H9 (cell line): ENCODE measurements at regions not wholly inside any gene's neighbourhood (a gene's known extent, or its start where the extent isn't known, plus 50 kb on each side); places are given as distances from the start of the nearest gene placed in this dataset.
A peak's percentile ranks its signal among the peaks of the same experiment; 100 is the strongest.

Experiments used
- DNase-seq: peaks from one replicate; pipeline ENCODE4 v3.0.0-alpha.2; 2017
- H2AFZ ChIP-seq: one replicate; pipeline ENCODE4 v1.6.1; 2013; ENCODE audit warnings: mild to moderate bottlenecking, low read length, control low read depth, moderate library complexity
- H2AK5ac ChIP-seq: 2 replicates; pipeline ENCODE4 v1.6.1; 2013; ENCODE audit warnings: low read length, control low read depth, mixed read lengths; ENCODE audit not compliant: insufficient read length
- H2BK120ac ChIP-seq: one replicate; pipeline ENCODE4 v1.6.1; 2013; ENCODE audit warnings: low read depth, mild to moderate bottlenecking, low read length, control low read depth, inconsistent platforms; ENCODE audit not compliant: poor library complexity, severe bottlenecking
- H2BK12ac ChIP-seq: 2 replicates; pipeline ENCODE4 v1.6.1; 2013; ENCODE audit warnings: low read length, control low read depth, mixed read lengths, low read depth; ENCODE audit not compliant: insufficient read length
- H2BK15ac ChIP-seq: 2 replicates; pipeline ENCODE4 v1.6.1; 2013; ENCODE audit warnings: low read depth, low read length, control low read depth
- H2BK20ac ChIP-seq: one replicate; pipeline ENCODE4 v1.6.1; 2013; ENCODE audit warnings: low read depth, mild to moderate bottlenecking, low read length, control low read depth, inconsistent platforms; ENCODE audit not compliant: poor library complexity, severe bottlenecking
- H2BK5ac ChIP-seq: 2 replicates; pipeline ENCODE4 v1.6.1; 2013; ENCODE audit warnings: low read length, control low read depth, mixed read lengths; ENCODE audit not compliant: insufficient read length
- H3K14ac ChIP-seq: 2 replicates; pipeline ENCODE4 v1.6.1; 2013; ENCODE audit warnings: low read length, control low read depth; ENCODE audit not compliant: insufficient read depth
- H3K18ac ChIP-seq: 2 replicates; pipeline ENCODE4 v1.6.1; 2013; ENCODE audit warnings: low read depth, mild to moderate bottlenecking, mixed read lengths, low read length, control low read depth; ENCODE audit not compliant: insufficient read length
- H3K23ac ChIP-seq: 2 replicates; pipeline ENCODE4 v1.6.1; 2013; ENCODE audit warnings: low read length, control low read depth, mixed read lengths, low read depth; ENCODE audit not compliant: insufficient read length
- H3K23me2 ChIP-seq: 2 replicates; pipeline ENCODE4 v1.6.1; 2013; ENCODE audit warnings: low read depth, mild to moderate bottlenecking, mixed read lengths, low read length, control low read depth; ENCODE audit not compliant: insufficient read length, poor library complexity, severe bottlenecking
- H3K27ac ChIP-seq: 2 replicates; pipeline ENCODE4 v1.5.1; 2013; ENCODE audit warnings: low read length, control low read depth, mixed read lengths, low read depth; ENCODE audit not compliant: insufficient read length
- H3K27me3 ChIP-seq: 2 replicates; pipeline ENCODE4 v1.6.1; 2013; ENCODE audit warnings: low read length, control low read depth, inconsistent platforms; ENCODE audit not compliant: insufficient read depth
- H3K4ac ChIP-seq: 2 replicates; pipeline ENCODE4 v1.6.1; 2013; ENCODE audit warnings: low read depth, mild to moderate bottlenecking, control low read depth, inconsistent platforms, low read length, moderate library complexity
- H3K4me1 ChIP-seq: 2 replicates; pipeline ENCODE4 v1.6.1; 2013; ENCODE audit warnings: low read length, control low read depth, inconsistent platforms; ENCODE audit not compliant: insufficient read depth
- H3K4me2 ChIP-seq: 2 replicates; pipeline ENCODE4 v1.6.1; 2013; ENCODE audit warnings: low read length, control low read depth, mixed read lengths; ENCODE audit not compliant: insufficient read length, insufficient read depth
- H3K56ac ChIP-seq: 2 replicates; pipeline ENCODE4 v1.6.1; 2013; ENCODE audit warnings: low read depth, mild to moderate bottlenecking, mixed read lengths, low read length, control low read depth; ENCODE audit not compliant: insufficient read length
- H3K79me1 ChIP-seq: 2 replicates; pipeline ENCODE4 v1.6.1; 2013; ENCODE audit warnings: low read depth, mild to moderate bottlenecking, moderate library complexity, low read length, control low read depth, inconsistent platforms; ENCODE audit not compliant: insufficient read depth, poor library complexity, severe bottlenecking
- H3K79me2 ChIP-seq: 2 replicates; pipeline ENCODE4 v1.6.1; 2013; ENCODE audit warnings: low read length, control low read depth, inconsistent platforms; ENCODE audit not compliant: insufficient read depth
- H3K9ac ChIP-seq: 2 replicates; pipeline ENCODE4 v1.6.1; 2013; ENCODE audit warnings: low read length, control low read depth, mixed read lengths; ENCODE audit not compliant: insufficient read length; ENCODE audit errors: extremely low read depth
- H3K9me3 ChIP-seq: one replicate; pipeline ENCODE4 v1.6.1; 2013; ENCODE audit warnings: low read depth, low read length, inconsistent platforms; ENCODE audit not compliant: control insufficient read depth
- H3T11ph ChIP-seq: one replicate; pipeline ENCODE4 v1.6.1; 2013; ENCODE audit warnings: mild to moderate bottlenecking, low read length, control low read depth, inconsistent platforms
- H4K20me1 ChIP-seq: one replicate; pipeline ENCODE4 v1.6.1; 2013; ENCODE audit not compliant: control insufficient read depth, insufficient read length, insufficient read depth
- H4K5ac ChIP-seq: 2 replicates; pipeline ENCODE4 v1.6.1; 2013; ENCODE audit warnings: low read depth, mild to moderate bottlenecking, mixed read lengths, low read length, control low read depth; ENCODE audit not compliant: insufficient read length
- H4K8ac ChIP-seq: replicated peaks from 2 replicates; pipeline ENCODE4 v1.6.1; 2013; ENCODE audit warnings: low read length, control low read depth, mixed read lengths, low read depth; ENCODE audit not compliant: insufficient read length
- H4K91ac ChIP-seq: 2 replicates; pipeline ENCODE4 v1.6.1; 2013; ENCODE audit warnings: low read depth, mild to moderate bottlenecking, moderate library complexity, mixed read lengths, low read length, control low read depth; ENCODE audit not compliant: insufficient read length
- H3K27ac Mint-ChIP-seq, 3 experiments: 2 replicates in 2 of 3; 3 replicates in 1 of 3; pipeline ENCODE4 v1.8.0; 2020 to 2021; ENCODE audit warnings: mixed read lengths in 3 of 3, mild to moderate bottlenecking in 1 of 3, moderate library complexity in 1 of 3
- H3K27me3 Mint-ChIP-seq: 2 replicates; pipeline ENCODE4 v1.8.0; 2021; ENCODE audit warnings: low read depth, mild to moderate bottlenecking, moderate library complexity, mixed read lengths
- H3K36me3 Mint-ChIP-seq, 3 experiments: 2 replicates in 2 of 3; 3 replicates in 1 of 3; pipeline ENCODE4 v1.8.0; 2020 to 2021; ENCODE audit warnings: low read depth in 3 of 3, mixed read lengths in 3 of 3; ENCODE audit not compliant: insufficient read depth in 1 of 3
- H3K4me1 Mint-ChIP-seq, 2 experiments: 2 replicates each; pipeline ENCODE4 v1.8.0; 2020; ENCODE audit warnings: mixed read lengths in 2 of 2
- H3K4me3 Mint-ChIP-seq, 2 experiments: 2 replicates in 1 of 2; 3 replicates in 1 of 2; pipeline ENCODE4 v1.8.0; 2020 to 2021; ENCODE audit warnings: mild to moderate bottlenecking in 2 of 2, mixed read lengths in 2 of 2, moderate library complexity in 1 of 2
- H3K9me3 Mint-ChIP-seq, 2 experiments: 2 replicates in 1 of 2; 3 replicates in 1 of 2; pipeline ENCODE4 v1.8.0; 2020; ENCODE audit warnings: mild to moderate bottlenecking in 2 of 2, mixed read lengths in 2 of 2, moderate library complexity in 1 of 2
- WGBS: extraction: QIAGEN DNeasy Blood & Tissue Kit; methylation state at CpG from one replicate; pipeline ENCODE4 v1.1.7; 2013; ENCODE audit warnings: missing lambda C conversion rate, low lambda C conversion rate, mixed read lengths; ENCODE audit not compliant: insufficient read length; ENCODE audit errors: extremely low coverage; 5-methylcytosine and 5-hydroxymethylcytosine counted together
- TF ChIP-seq, protein P1 (sequence below): fragments of 200-600 bp; sonication (generic); conservative IDR thresholded peaks from 3 replicates; pipeline ENCODE4 v1.8.0; 2021; ENCODE audit warnings: antibody characterized with exemption, mild to moderate bottlenecking

- no peak overlapping the region for H3K27ac Mint-ChIP-seq
- peaks cover 19 to 21% of the 10 kb centered on the region in 2 experiments for H3K4me1 Mint-ChIP-seq
- H2AFZ ChIP-seq: peak overlapping the region; percentile 18
- H2BK15ac ChIP-seq: no peak overlapping the region
- no peaks in the 10 kb centered on the region for H3K23me2 ChIP-seq
- no peak overlapping the region for H4K5ac ChIP-seq
- H2BK120ac ChIP-seq: no peak overlapping the region
- H3K9me3 Mint-ChIP-seq: no peaks in the 10 kb centered on the region
- TF ChIP-seq, protein P1, sequence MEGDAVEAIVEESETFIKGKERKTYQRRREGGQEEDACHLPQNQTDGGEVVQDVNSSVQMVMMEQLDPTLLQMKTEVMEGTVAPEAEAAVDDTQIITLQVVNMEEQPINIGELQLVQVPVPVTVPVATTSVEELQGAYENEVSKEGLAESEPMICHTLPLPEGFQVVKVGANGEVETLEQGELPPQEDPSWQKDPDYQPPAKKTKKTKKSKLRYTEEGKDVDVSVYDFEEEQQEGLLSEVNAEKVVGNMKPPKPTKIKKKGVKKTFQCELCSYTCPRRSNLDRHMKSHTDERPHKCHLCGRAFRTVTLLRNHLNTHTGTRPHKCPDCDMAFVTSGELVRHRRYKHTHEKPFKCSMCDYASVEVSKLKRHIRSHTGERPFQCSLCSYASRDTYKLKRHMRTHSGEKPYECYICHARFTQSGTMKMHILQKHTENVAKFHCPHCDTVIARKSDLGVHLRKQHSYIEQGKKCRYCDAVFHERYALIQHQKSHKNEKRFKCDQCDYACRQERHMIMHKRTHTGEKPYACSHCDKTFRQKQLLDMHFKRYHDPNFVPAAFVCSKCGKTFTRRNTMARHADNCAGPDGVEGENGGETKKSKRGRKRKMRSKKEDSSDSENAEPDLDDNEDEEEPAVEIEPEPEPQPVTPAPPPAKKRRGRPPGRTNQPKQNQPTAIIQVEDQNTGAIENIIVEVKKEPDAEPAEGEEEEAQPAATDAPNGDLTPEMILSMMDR: no peak
- H2BK12ac ChIP-seq: no peak overlapping the region
- H3K14ac ChIP-seq: no peak overlapping the region
- H2BK5ac ChIP-seq: no peak overlapping the region
- H4K20me1 ChIP-seq: no peaks in the 10 kb centered on the region
- no peaks in the 10 kb centered on the region for H3K27me3 Mint-ChIP-seq
- no peak overlapping the region for H3K27ac ChIP-seq
- no CpG with 5 or more reads among the region's 6 CpGs for WGBS
- no peak overlapping the region for H3T11ph ChIP-seq
- no peak overlapping the region for H4K91ac ChIP-seq
- H3K4me2 ChIP-seq: no peak overlapping the region
- no peak for DNase-seq
- no peaks in the 10 kb centered on the region for H3K79me2 ChIP-seq
- no peaks in the 10 kb centered on the region for H3K9me3 ChIP-seq
- no peak overlapping the region for H3K18ac ChIP-seq
- no peaks in the 10 kb centered on the region for H3K4me1 ChIP-seq
- H3K56ac ChIP-seq: no peak overlapping the region
- H3K27me3 ChIP-seq: no peaks in the 10 kb centered on the region
- H2BK20ac ChIP-seq: no peak overlapping the region
- no peak overlapping the region for H4K8ac ChIP-seq
- H3K79me1 ChIP-seq: no peaks in the 10 kb centered on the region
- H3K4ac ChIP-seq: no peak overlapping the region
- H3K9ac ChIP-seq: no peak overlapping the region
- no peak overlapping the region for H3K4me3 Mint-ChIP-seq
- no peaks in the 10 kb centered on the region for H3K36me3 Mint-ChIP-seq
- no peak overlapping the region for H2AK5ac ChIP-seq
- no peak overlapping the region for H3K23ac ChIP-seq
These were observed 92.0 kb upstream of the SSBP2 start for GRCh38 chr5:81842795-81843398.
